HG03354 (cell line): ENCODE measurements at regions not wholly inside any gene's neighbourhood (a gene's known extent, or its start where the extent isn't known, plus 50 kb on each side); places are given as distances from the start of the nearest gene placed in this dataset.
"Not testable (repeated sequence)": the region's sequence is repeated elsewhere in the genome, so short reads cannot be mapped to it uniquely, and the experiment has no call there.

ENCODE experiments used
- ATAC-seq: cut with Tn5 transposase; IDR thresholded peaks from one replicate; pipeline ENCODE4 v1.9.1; 2021; ENCODE audit warnings: mild to moderate bottlenecking; ENCODE audit not compliant: unreplicated experiment, poor library complexity, severe bottlenecking

GRCh38 chr1:105180789-105181188, 1431.1 kb downstream of the AMY1C start:
- ATAC-seq: no peak

- no peak for ATAC-seq
Measured at GRCh38 chr1:105204836-105205371, 1455.2 kb downstream of the AMY1C start.

GRCh38 chr1:105208581-105208980, 1458.9 kb downstream of the AMY1C start:
- ATAC-seq: no peak

GRCh38 chr1:105210747-105211146, 1461.0 kb downstream of the AMY1C start:
- ATAC-seq: no peak

- ATAC-seq: no peak
Measured at GRCh38 chr1:105231378-105231777, 1481.7 kb downstream of the AMY1C start.

GRCh38 chr1:105243411-105243810, 1493.7 kb downstream of the AMY1C start:
- no peak for ATAC-seq

GRCh38 chr1:105243969-105244368, 1494.3 kb downstream of the AMY1C start:
- no peak for ATAC-seq

- no peak for ATAC-seq
Measured at GRCh38 chr1:105254906-105255305, 1505.2 kb downstream of the AMY1C start.

GRCh38 chr1:105260001-105260400, 1510.3 kb downstream of the AMY1C start:
- no peak for ATAC-seq

GRCh38 chr1:105270966-105271365, 1521.3 kb downstream of the AMY1C start:
- ATAC-seq: no peak

GRCh38 chr1:105272376-105272775, 1522.7 kb downstream of the AMY1C start:
- not testable (repeated sequence) for ATAC-seq

- no peak for ATAC-seq
Measured at GRCh38 chr1:105294838-105295237, 1545.1 kb downstream of the AMY1C start.

GRCh38 chr1:105310063-105310462, 1560.4 kb downstream of the AMY1C start:
- ATAC-seq: no peak

- ATAC-seq: no peak
Measured at GRCh38 chr1:105317976-105318375, 1568.3 kb downstream of the AMY1C start.

GRCh38 chr1:105326886-105327285, 1577.2 kb downstream of the AMY1C start:
- ATAC-seq: no peak

- no peak for ATAC-seq
Measured at GRCh38 chr1:105337420-105337819, 1587.7 kb downstream of the AMY1C start.

GRCh38 chr1:105343317-105343716, 1593.6 kb downstream of the AMY1C start:
- no peak for ATAC-seq

- ATAC-seq: no peak
Measured at GRCh38 chr1:105359457-105359856, 1609.8 kb downstream of the AMY1C start.

GRCh38 chr1:105362438-105362837, 1612.7 kb downstream of the AMY1C start:
- no peak for ATAC-seq

- no peak for ATAC-seq
Measured at GRCh38 chr1:105368446-105368845, 1618.7 kb downstream of the AMY1C start.

- ATAC-seq: no peak
Measured at GRCh38 chr1:105373681-105374080, 1624.0 kb downstream of the AMY1C start.

- no peak for ATAC-seq
Measured at GRCh38 chr1:105386489-105386888, 1636.8 kb downstream of the AMY1C start.
